CD4-positive, alpha-beta T cell treated with Interleukin-6 for 4 hours (primary cell): ENCODE measurements at regions not wholly inside any gene's neighbourhood (a gene's known extent, or its start where the extent isn't known, plus 50 kb on each side); places are given as distances from the start of the nearest gene placed in this dataset.

Source experiments
- DNase-seq: peaks from one replicate; pipeline ENCODE4 v3.0.0-alpha.2; 2020; ENCODE audit warnings: mixed read lengths

DNA sequence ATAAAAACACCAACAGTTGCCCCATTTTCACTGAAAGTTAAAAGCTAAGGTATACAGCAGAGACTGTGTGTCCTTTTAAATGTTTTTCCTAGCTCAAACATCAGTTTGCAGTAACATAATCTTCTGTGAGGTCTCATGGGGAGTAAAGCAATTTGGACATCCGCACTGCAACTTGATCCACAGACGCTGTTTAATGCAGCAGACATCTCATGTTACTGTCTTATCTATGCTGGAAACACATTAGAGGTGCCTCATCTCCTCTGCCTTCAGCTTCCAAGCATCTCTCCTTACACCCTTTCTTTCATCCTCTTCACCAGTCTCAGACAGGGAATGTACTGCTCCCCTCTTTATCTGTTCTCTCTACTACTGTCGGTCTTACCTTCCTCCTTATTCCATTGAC, 53.7 kb upstream of the ATP11B start:
- no peak for DNase-seq

DNA sequence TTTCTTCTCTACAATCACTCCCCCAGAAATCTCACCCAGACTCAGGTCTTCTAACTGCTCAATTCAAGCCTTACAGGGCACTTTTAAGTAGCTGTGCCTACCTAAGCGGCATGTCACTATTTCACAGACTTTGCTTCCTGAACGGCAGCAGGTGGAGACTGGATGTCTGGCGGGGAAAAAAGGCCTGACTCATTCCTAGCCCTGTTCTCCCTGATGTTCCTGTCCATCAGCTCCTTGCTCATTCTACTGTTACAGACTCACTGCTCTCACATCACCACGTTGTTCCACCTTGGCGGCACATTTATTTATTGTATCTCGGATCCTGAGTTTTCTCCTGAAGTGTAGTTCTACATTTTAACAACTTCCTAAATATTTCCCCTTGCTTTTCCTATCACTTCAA, 52.6 kb upstream of the ATP11B start:
- no peak for DNase-seq

DNA sequence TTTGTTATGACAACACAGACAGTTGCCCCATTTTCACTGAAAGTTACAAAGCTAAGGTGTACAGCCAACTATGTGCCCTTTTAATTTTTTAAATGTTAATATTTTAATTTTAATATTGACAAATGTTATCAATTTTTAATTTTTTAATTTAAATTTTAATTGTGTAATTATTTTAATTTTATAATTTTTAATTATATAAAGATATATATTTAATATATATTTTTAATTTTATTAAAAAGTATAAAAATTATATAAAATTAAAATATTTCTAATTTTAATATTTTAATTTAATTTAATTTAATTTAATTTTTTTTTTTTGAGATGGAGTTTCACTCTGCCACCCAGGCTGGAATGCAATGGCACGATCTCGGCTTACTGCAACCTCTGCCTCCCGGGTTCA, 52.1 kb upstream of the ATP11B start:
- no peak for DNase-seq
